HG03097 (cell line): ENCODE measurements at regions not wholly inside any gene's neighbourhood (a gene's known extent, or its start where the extent isn't known, plus 50 kb on each side); places are given as distances from the start of the nearest gene placed in this dataset.

Source experiments
- ATAC-seq: cut with Tn5 transposase; IDR thresholded peaks from one replicate; pipeline ENCODE4 v1.9.1; 2021; ENCODE audit not compliant: unreplicated experiment, low FRiP score

GRCh38 chr4:102439812-102440211 lies 61.3 kb upstream of the NFKB1 start:
- no peak for ATAC-seq

GRCh38 chr4:102440498-102440897 lies 60.7 kb upstream of the NFKB1 start:
- ATAC-seq: no peak

- no peak for ATAC-seq
Observed at GRCh38 chr4:102441978-102442911, 58.9 kb upstream of the NFKB1 start.

GRCh38 chr4:102444752-102445151 lies 56.4 kb upstream of the NFKB1 start:
- no peak for ATAC-seq

- no peak for ATAC-seq
Observed at GRCh38 chr4:102445213-102445612, 55.9 kb upstream of the NFKB1 start.

GRCh38 chr4:102447413-102447812 lies 53.7 kb upstream of the NFKB1 start:
- ATAC-seq: no peak

- ATAC-seq: peak; percentile 57
Observed at GRCh38 chr4:102449751-102450352, 51.3 kb upstream of the NFKB1 start.

- no peak for ATAC-seq
Observed at GRCh38 chr4:102451266-102451665, 49.9 kb upstream of the NFKB1 start.
